K562 (cell line): ENCODE measurements at regions not wholly inside any gene's neighbourhood (a gene's known extent, or its start where the extent isn't known, plus 50 kb on each side); places are given as distances from the start of the nearest gene placed in this dataset.

Experiments used
- CLOCK ChIP-seq: fragments of 250-450 bp; sonication (Bioruptor Pico); IDR thresholded peaks from 2 replicates; pipeline ENCODE4 v1.4.0; 2020; ENCODE audit warnings: mild to moderate bottlenecking, moderate library complexity, borderline replicate concordance
- ETV6 ChIP-seq, 3 experiments: fragments of 150-350 bp in 1 of 3; sonication (generic) in 1 of 3; formaldehyde crosslinking in 1 of 3; IDR thresholded peaks; 2 replicates each; pipeline versions ENCODE4 v1.6.1 to v1.8.0; 2014 to 2022; ENCODE audit warnings: borderline replicate concordance in 2 of 3, low read depth in 2 of 3, antibody characterized with exemption in 1 of 3, low read length in 1 of 3, mild to moderate bottlenecking in 1 of 3, missing genetic modification reagents in 1 of 3
- SP1 ChIP-seq: sonication (generic); formaldehyde crosslinking; IDR thresholded peaks from 2 replicates; pipeline ENCODE4 v1.8.1; 2022; ENCODE audit warnings: mild to moderate bottlenecking, missing genetic modification reagents
- TAF1 ChIP-seq: IDR thresholded peaks from 2 replicates; pipeline ENCODE4 v1.6.1; 2011; ENCODE audit warnings: mild to moderate bottlenecking, low read length, moderate library complexity; ENCODE audit not compliant: insufficient read depth, control insufficient read depth, severe bottlenecking; ENCODE audit errors: extremely low read depth
- TBP ChIP-seq: optimal IDR thresholded peaks from 2 replicates; pipeline ENCODE3; 2011; ENCODE audit warnings: low read depth, low read length, improper control_type of control experiment
- TEAD1 ChIP-seq, 2 experiments: fragments of 450-650 bp in 1 of 2; sonication (generic) in 1 of 2; formaldehyde crosslinking; IDR thresholded peaks; 2 replicates each; pipeline versions ENCODE4 v1.4.0 to v1.8.0; 2020 to 2022; ENCODE audit warnings: mild to moderate bottlenecking in 2 of 2, missing genetic modification reagents in 1 of 2
- TF ChIP-seq, protein P1 (sequence below): fragments of 450-650 bp; IDR thresholded peaks from 2 replicates; pipeline ENCODE4 v1.6.1; 2017; ENCODE audit warnings: antibody characterized with exemption, mild to moderate bottlenecking
- TF ChIP-seq, protein P2 (sequence below): IDR thresholded peaks from 2 replicates; pipeline ENCODE4 v1.6.1; 2012; ENCODE audit warnings: low read depth, low read length, improper control_type of control experiment, borderline replicate concordance
- TF ChIP-seq, protein P3 (sequence below), 3 experiments: IDR thresholded peaks in 2 of 3; conservative IDR thresholded peaks in 1 of 3; 2 replicates each; pipeline ENCODE4 v1.5.1; 2011 to 2012; ENCODE audit warnings: low read length in 3 of 3, mild to moderate bottlenecking in 3 of 3, control low read depth in 2 of 3, improper control_type of control experiment in 1 of 3, inconsistent platforms in 1 of 3, low read depth in 1 of 3, mixed read lengths in 1 of 3, moderate library complexity in 1 of 3; ENCODE audit not compliant: insufficient read depth in 2 of 3
- TF ChIP-seq, protein P4 (sequence below): fragments of 250-450 bp; sonication (Bioruptor Pico); IDR thresholded peaks from 2 replicates; pipeline ENCODE4 v1.8.0; 2021; ENCODE audit warnings: moderate library complexity, mild to moderate bottlenecking, inconsistent platforms

GRCh38 chr3:65019443-65020055 is 331.7 kb upstream of the ADAMTS9 start:
- no peak for TF ChIP-seq TAF1
- TF ChIP-seq, protein P1, sequence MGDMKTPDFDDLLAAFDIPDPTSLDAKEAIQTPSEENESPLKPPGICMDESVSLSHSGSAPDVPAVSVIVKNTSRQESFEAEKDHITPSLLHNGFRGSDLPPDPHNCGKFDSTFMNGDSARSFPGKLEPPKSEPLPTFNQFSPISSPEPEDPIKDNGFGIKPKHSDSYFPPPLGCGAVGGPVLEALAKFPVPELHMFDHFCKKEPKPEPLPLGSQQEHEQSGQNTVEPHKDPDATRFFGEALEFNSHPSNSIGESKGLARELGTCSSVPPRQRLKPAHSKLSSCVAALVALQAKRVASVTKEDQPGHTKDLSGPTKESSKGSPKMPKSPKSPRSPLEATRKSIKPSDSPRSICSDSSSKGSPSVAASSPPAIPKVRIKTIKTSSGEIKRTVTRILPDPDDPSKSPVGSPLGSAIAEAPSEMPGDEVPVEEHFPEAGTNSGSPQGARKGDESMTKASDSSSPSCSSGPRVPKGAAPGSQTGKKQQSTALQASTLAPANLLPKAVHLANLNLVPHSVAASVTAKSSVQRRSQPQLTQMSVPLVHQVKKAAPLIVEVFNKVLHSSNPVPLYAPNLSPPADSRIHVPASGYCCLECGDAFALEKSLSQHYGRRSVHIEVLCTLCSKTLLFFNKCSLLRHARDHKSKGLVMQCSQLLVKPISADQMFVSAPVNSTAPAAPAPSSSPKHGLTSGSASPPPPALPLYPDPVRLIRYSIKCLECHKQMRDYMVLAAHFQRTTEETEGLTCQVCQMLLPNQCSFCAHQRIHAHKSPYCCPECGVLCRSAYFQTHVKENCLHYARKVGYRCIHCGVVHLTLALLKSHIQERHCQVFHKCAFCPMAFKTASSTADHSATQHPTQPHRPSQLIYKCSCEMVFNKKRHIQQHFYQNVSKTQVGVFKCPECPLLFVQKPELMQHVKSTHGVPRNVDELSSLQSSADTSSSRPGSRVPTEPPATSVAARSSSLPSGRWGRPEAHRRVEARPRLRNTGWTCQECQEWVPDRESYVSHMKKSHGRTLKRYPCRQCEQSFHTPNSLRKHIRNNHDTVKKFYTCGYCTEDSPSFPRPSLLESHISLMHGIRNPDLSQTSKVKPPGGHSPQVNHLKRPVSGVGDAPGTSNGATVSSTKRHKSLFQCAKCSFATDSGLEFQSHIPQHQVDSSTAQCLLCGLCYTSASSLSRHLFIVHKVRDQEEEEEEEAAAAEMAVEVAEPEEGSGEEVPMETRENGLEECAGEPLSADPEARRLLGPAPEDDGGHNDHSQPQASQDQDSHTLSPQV, result no peak
- TF ChIP-seq, protein P2, sequence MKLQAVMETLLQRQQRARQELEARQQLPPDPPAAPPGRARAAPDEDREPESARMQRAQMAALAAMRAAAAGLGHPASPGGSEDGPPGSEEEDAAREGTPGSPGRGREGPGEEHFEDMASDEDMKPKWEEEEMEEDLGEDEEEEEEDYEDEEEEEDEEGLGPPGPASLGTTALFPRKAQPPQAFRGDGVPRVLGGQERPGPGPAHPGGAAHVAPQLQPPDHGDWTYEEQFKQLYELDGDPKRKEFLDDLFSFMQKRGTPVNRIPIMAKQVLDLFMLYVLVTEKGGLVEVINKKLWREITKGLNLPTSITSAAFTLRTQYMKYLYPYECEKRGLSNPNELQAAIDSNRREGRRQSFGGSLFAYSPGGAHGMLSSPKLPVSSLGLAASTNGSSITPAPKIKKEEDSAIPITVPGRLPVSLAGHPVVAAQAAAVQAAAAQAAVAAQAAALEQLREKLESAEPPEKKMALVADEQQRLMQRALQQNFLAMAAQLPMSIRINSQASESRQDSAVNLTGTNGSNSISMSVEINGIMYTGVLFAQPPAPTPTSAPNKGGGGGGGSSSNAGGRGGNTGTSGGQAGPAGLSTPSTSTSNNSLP, result no peak
- TF ChIP-seq, protein P3, sequence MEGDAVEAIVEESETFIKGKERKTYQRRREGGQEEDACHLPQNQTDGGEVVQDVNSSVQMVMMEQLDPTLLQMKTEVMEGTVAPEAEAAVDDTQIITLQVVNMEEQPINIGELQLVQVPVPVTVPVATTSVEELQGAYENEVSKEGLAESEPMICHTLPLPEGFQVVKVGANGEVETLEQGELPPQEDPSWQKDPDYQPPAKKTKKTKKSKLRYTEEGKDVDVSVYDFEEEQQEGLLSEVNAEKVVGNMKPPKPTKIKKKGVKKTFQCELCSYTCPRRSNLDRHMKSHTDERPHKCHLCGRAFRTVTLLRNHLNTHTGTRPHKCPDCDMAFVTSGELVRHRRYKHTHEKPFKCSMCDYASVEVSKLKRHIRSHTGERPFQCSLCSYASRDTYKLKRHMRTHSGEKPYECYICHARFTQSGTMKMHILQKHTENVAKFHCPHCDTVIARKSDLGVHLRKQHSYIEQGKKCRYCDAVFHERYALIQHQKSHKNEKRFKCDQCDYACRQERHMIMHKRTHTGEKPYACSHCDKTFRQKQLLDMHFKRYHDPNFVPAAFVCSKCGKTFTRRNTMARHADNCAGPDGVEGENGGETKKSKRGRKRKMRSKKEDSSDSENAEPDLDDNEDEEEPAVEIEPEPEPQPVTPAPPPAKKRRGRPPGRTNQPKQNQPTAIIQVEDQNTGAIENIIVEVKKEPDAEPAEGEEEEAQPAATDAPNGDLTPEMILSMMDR (IDR thresholded peaks at IDR 0.05 in 2 of 3, conservative IDR thresholded peaks at IDR 0.05 in 1 of 3; ENCODE audit: insufficient read depth in 2 of 3, low read depth in 1 of 3, low read length in 3 of 3), result no peak
- TF ChIP-seq TEAD1 (CRISPR knock-in tag; IDR thresholded peaks at IDR 0.05), result no peak
- TF ChIP-seq TBP, result no peak
- TF ChIP-seq, protein P4, sequence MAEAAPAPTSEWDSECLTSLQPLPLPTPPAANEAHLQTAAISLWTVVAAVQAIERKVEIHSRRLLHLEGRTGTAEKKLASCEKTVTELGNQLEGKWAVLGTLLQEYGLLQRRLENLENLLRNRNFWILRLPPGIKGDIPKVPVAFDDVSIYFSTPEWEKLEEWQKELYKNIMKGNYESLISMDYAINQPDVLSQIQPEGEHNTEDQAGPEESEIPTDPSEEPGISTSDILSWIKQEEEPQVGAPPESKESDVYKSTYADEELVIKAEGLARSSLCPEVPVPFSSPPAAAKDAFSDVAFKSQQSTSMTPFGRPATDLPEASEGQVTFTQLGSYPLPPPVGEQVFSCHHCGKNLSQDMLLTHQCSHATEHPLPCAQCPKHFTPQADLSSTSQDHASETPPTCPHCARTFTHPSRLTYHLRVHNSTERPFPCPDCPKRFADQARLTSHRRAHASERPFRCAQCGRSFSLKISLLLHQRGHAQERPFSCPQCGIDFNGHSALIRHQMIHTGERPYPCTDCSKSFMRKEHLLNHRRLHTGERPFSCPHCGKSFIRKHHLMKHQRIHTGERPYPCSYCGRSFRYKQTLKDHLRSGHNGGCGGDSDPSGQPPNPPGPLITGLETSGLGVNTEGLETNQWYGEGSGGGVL (CRISPR knock-in tag), result no peak
- no peak for TF ChIP-seq ETV6 (IDR thresholded peaks at IDR 0.05; ENCODE audit: borderline replicate concordance in 1 of 2, low read depth in 2 of 2, low read length in 1 of 2)
- TF ChIP-seq ETV6 (CRISPR knock-in tag; IDR thresholded peaks at IDR 0.05; ENCODE audit: borderline replicate concordance), result no peak
- no peak for TF ChIP-seq SP1 (CRISPR knock-in tag)
- TF ChIP-seq CLOCK (CRISPR knock-in tag), result no peak
